Smooth muscle cell (in vitro differentiated cells): ENCODE measurements at regions not wholly inside any gene's neighbourhood (a gene's known extent, or its start where the extent isn't known, plus 50 kb on each side); places are given as distances from the start of the nearest gene placed in this dataset.

ENCODE experiments used
- DNase-seq: peaks from one replicate; lab custom pipeline; 2025; ENCODE audit not compliant: unreplicated experiment; lab: John Stamatoyannopoulos, UW
- H2AFZ ChIP-seq: fragments of 200-600 bp; sonication (generic); 2 replicates; pipeline ENCODE4 v1.6.0; 2016; ENCODE audit warnings: antibody characterized with exemption, low read depth, mild to moderate bottlenecking
- H3F3A ChIP-seq: fragments of 200-600 bp; sonication (generic); 2 replicates; pipeline ENCODE4 v1.6.0; 2017; ENCODE audit warnings: antibody characterized with exemption, low read depth
- H3K27ac ChIP-seq: fragments of 200-600 bp; sonication (generic); 2 replicates; pipeline ENCODE4 v1.5.1; 2016; ENCODE audit warnings: low read depth, mild to moderate bottlenecking
- H3K27me3 ChIP-seq: fragments of 200-600 bp; sonication (generic); 2 replicates; pipeline ENCODE4 v1.6.1; 2016; ENCODE audit warnings: low read depth, mild to moderate bottlenecking
- H3K36me3 ChIP-seq: fragments of 200-600 bp; sonication (generic); 2 replicates; pipeline ENCODE4 v1.5.1; 2016; ENCODE audit warnings: low read depth
- H3K4me1 ChIP-seq: fragments of 200-600 bp; sonication (generic); 2 replicates; pipeline ENCODE4 v1.5.1; 2016; ENCODE audit warnings: low read depth
- H3K4me2 ChIP-seq: fragments of 200-600 bp; sonication (generic); 2 replicates; pipeline ENCODE4 v1.6.0; 2016; ENCODE audit warnings: mild to moderate bottlenecking
- H3K4me3 ChIP-seq: fragments of 200-600 bp; sonication (generic); 2 replicates; pipeline ENCODE4 v1.5.1; 2016; ENCODE audit warnings: mild to moderate bottlenecking
- H3K79me2 ChIP-seq: fragments of 200-600 bp; sonication (generic); 2 replicates; pipeline ENCODE4 v1.6.0; 2016; ENCODE audit warnings: low read depth, mild to moderate bottlenecking
- H3K9ac ChIP-seq: fragments of 200-600 bp; sonication (generic); 2 replicates; pipeline ENCODE4 v1.6.0; 2016; ENCODE audit warnings: low read depth
- H3K9me3 ChIP-seq: fragments of 200-600 bp; sonication (generic); replicated peaks from 2 replicates; pipeline ENCODE4 v1.5.1; 2016; ENCODE audit warnings: low read depth
- H4K20me1 ChIP-seq: fragments of 200-600 bp; sonication (generic); 2 replicates; pipeline ENCODE4 v1.6.0; 2016; ENCODE audit warnings: low read depth
- WGBS: methylation state at CpG from one replicate; pipeline ENCODE4 v1.1.7; 2016; ENCODE audit warnings: low lambda C conversion rate; 5-methylcytosine and 5-hydroxymethylcytosine counted together
- TF ChIP-seq, protein P1 (sequence below): fragments of 200-600 bp; sonication (generic); IDR thresholded peaks from 2 replicates; pipeline ENCODE4 v1.5.1; 2017; ENCODE audit warnings: borderline replicate concordance, mild to moderate bottlenecking, antibody characterized with exemption; ENCODE audit not compliant: insufficient read depth, poor library complexity, severe bottlenecking

DNA sequence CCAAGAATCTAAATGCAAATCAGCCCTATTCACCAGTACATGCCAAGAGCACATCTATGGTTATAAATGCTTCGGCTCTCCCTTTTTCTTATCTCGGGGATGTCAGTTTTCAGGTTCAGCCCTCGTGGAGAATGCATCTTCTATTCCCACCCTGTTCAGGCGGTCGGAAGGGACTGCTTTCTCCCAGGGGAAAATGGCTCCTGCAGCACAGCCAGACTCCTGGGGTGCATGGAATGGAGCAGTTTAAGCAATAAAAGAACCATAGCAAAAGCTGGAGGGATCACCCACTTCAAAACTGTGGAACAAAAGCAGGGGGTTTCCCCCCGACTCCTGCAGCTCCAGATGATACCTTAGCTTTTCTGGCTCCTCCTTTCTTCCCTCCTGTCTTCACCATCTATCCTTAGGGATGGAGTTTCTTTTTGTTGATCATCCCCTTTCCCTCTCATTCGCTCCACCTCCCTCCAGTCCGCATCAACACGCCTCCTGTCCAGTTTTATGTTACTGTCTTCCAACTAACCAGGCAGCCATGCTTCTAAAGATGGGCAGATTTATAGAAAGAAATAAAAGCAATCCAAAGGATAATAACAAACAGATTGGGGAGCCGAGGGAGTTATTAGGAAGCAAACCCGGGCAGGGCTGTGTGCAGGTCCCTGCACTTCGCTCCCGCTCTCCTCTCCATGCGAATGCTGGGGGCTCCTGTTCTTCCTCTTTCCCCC lies 356.2 kb upstream of the SMIM21 start:
- no peaks in the 10 kb centered on the region for H3F3A ChIP-seq
- no peak overlapping the region for H3K27ac ChIP-seq
- peak overlapping the region; percentile 85 for H3K4me2 ChIP-seq
- TF ChIP-seq, protein P1, sequence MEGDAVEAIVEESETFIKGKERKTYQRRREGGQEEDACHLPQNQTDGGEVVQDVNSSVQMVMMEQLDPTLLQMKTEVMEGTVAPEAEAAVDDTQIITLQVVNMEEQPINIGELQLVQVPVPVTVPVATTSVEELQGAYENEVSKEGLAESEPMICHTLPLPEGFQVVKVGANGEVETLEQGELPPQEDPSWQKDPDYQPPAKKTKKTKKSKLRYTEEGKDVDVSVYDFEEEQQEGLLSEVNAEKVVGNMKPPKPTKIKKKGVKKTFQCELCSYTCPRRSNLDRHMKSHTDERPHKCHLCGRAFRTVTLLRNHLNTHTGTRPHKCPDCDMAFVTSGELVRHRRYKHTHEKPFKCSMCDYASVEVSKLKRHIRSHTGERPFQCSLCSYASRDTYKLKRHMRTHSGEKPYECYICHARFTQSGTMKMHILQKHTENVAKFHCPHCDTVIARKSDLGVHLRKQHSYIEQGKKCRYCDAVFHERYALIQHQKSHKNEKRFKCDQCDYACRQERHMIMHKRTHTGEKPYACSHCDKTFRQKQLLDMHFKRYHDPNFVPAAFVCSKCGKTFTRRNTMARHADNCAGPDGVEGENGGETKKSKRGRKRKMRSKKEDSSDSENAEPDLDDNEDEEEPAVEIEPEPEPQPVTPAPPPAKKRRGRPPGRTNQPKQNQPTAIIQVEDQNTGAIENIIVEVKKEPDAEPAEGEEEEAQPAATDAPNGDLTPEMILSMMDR: no peak
- H4K20me1 ChIP-seq: no peaks in the 10 kb centered on the region
- H3K79me2 ChIP-seq: no peaks in the 10 kb centered on the region
- H3K9ac ChIP-seq: no peak overlapping the region
- H3K4me1 ChIP-seq: no peaks in the 10 kb centered on the region
- no peak for DNase-seq
- H3K4me3 ChIP-seq: peak overlapping the region; percentile 37
- no peaks in the 10 kb centered on the region for H3K36me3 ChIP-seq
- H3K9me3 ChIP-seq: no peaks in the 10 kb centered on the region
- WGBS: 94% methylated on average over 14 of the region's 14 CpGs
- H2AFZ ChIP-seq: peak overlapping the region; percentile 84
- no peaks in the 10 kb centered on the region for H3K27me3 ChIP-seq

DNA sequence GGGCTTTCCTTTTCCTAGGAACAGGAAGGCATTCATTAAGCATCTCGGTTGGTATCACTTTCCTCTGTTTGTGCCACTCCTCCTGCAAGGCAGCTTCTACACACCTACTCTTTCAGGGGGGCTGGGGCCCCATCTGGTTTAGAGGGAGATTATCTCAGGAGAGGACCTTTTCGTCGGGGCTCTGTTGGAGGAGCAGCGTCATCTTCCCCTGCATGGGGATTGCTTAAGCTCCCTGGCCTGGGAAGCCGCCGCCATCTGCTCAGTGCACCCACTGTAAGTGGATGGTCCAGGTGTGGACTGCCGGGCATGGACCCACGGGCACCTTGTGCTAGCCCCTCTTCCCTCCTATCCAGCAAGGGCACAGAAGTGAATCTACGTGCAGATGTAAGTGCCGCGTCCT lies 355.3 kb upstream of the SMIM21 start:
- Histone ChIP-seq H3K79me2 (no peaks in the 10 kb centered on the region), H2AFZ (no peak overlapping the region), H3K36me3 (no peaks in the 10 kb centered on the region), H3F3A (no peaks in the 10 kb centered on the region), H3K9ac (no peak overlapping the region), H3K4me1 (no peaks in the 10 kb centered on the region), H3K4me2 (no peak overlapping the region), H3K27me3 (no peaks in the 10 kb centered on the region), H3K27ac (no peak overlapping the region), H3K9me3 (no peaks in the 10 kb centered on the region), H4K20me1 (no peaks in the 10 kb centered on the region), H3K4me3 (no peak overlapping the region)
- DNase-seq: no peak
- 97% methylated on average over 11 of the region's 11 CpGs for WGBS
- TF ChIP-seq, protein P1: no peak

DNA sequence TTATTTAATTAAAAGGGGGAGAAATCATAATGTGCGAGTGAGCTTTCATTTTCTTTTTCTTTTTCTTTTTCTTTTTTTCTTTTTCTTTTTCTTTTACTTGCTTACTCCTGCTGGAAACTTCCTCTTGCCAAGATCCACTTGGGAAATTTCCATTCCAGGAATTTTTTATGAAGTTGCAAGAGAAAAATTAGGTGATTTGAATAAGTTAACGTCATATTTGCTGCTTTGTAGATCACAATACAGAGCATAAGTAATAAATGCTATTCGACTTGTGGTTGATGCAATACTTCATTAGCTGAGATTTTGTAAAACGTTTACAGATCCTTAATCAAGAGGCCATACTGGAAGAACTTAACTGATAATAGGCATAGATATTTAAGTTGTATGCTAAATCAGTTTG lies 354.7 kb upstream of the SMIM21 start:
- Histone ChIP-seq H3K4me2 (no peak overlapping the region), H3K36me3 (no peaks in the 10 kb centered on the region), H4K20me1 (no peaks in the 10 kb centered on the region), H3K79me2 (no peaks in the 10 kb centered on the region), H3K9me3 (no peaks in the 10 kb centered on the region), H3F3A (no peaks in the 10 kb centered on the region), H3K9ac (no peak overlapping the region), H3K27ac (no peak overlapping the region), H3K27me3 (no peaks in the 10 kb centered on the region), H3K4me3 (no peak overlapping the region), H3K4me1 (no peaks in the 10 kb centered on the region), H2AFZ (no peak overlapping the region)
- TF ChIP-seq, protein P1: no peak
- DNase-seq: no peak
- 86% methylated on average over 4 of the region's 4 CpGs for WGBS

DNA sequence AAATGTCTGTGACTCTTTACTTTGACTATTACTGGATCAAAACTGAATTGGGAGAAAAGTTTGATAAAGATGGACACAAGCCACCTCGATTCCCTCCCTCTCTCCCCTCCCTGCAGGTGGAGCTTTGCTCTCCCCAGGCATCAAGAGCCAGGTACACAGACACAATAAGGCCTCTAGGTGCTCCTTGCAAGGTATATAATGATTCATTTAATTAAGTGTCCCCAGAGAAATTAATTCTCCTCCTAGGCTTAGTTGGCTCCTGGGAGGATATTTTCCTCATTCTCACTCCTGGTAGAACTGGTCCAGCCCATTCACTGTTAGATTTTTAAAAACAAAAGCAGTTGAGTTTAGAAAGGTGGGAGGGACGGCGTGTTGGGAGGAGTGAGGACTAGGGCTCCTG lies 352.4 kb upstream of the SMIM21 start:
- no peak for DNase-seq
- no peaks in the 10 kb centered on the region for H3F3A ChIP-seq
- no peak overlapping the region for H3K27ac ChIP-seq
- 100% methylated on average over 3 of the region's 3 CpGs for WGBS
- TF ChIP-seq, protein P1: no peak
- H3K79me2 ChIP-seq: no peaks in the 10 kb centered on the region
- H4K20me1 ChIP-seq: no peaks in the 10 kb centered on the region
- H3K4me1 ChIP-seq: no peaks in the 10 kb centered on the region
- H3K4me3 ChIP-seq: no peak overlapping the region
- H3K9me3 ChIP-seq: no peaks in the 10 kb centered on the region
- no peaks in the 10 kb centered on the region for H3K36me3 ChIP-seq
- H2AFZ ChIP-seq: no peak overlapping the region
- no peaks in the 10 kb centered on the region for H3K27me3 ChIP-seq
- no peak overlapping the region for H3K4me2 ChIP-seq
- no peak overlapping the region for H3K9ac ChIP-seq
